ENCODE measurements at regions not wholly inside any gene's neighbourhood (a gene's known extent, or its start where the extent isn't known, plus 50 kb on each side); places are given as distances from the start of the nearest gene placed in this dataset.

- TF ChIP-seq MAX (CRISPR knock-in tag; IDR thresholded peaks at IDR 0.05) (no peak), ZNF263 (CRISPR knock-in tag; IDR thresholded peaks at IDR 0.05; ENCODE audit: low read depth) (no peak), E2F4 (CRISPR knock-in tag; IDR thresholded peaks at IDR 0.05; ENCODE audit: borderline replicate concordance, low read depth) (no peak), ERG (CRISPR knock-in tag; IDR thresholded peaks at IDR 0.05) (no peak), CBFB (CRISPR knock-in tag; IDR thresholded peaks at IDR 0.05; ENCODE audit: low read depth) (no peak), ZMAT4 (CRISPR knock-in tag; IDR thresholded peaks at IDR 0.05) (no peak)
These were observed 567.2 kb downstream of the SATB2 start (continued) for GRCh38 chr2:198890490-198890889.

GRCh38 chr2:198883604-198884003 is 574.1 kb downstream of the SATB2 start:
- no peaks in the 10 kb centered on the region for H3K36me3 Mint-ChIP-seq
- DNase-seq (ENCODE audit: low spot score) (no peak), ATAC-seq (no peak)
- H3K4me3 Mint-ChIP-seq = no peak overlapping the region
- no peaks in the 10 kb centered on the region for H3K9me3 Mint-ChIP-seq
- no peaks in the 10 kb centered on the region for H3K27me3 Mint-ChIP-seq (ENCODE audit: low read depth)
- CTCF ChIA-PET = no interaction called here
- no peak overlapping the region for H3K27ac Mint-ChIP-seq
- H3K4me1 Mint-ChIP-seq = no peaks in the 10 kb centered on the region
- TF ChIP-seq TEAD1 (CRISPR knock-in tag; IDR thresholded peaks at IDR 0.05) = no peak
- TF ChIP-seq PREB (CRISPR knock-in tag; IDR thresholded peaks at IDR 0.05; ENCODE audit: borderline replicate concordance) = no peak
- no peak for TF ChIP-seq ZNF416 (CRISPR knock-in tag; IDR thresholded peaks at IDR 0.05)
- TF ChIP-seq SMAD3 (CRISPR knock-in tag; IDR thresholded peaks at IDR 0.05; ENCODE audit: borderline replicate concordance) = no peak
- POLR2A ChIA-PET = no interaction called here

GRCh38 chr2:198880986-198881385 is 576.8 kb downstream of the SATB2 start:
- Mint-ChIP-seq H3K27me3 (ENCODE audit: low read depth) (no peaks in the 10 kb centered on the region), H3K9me3 (peaks cover 5% of the 10 kb centered on the region; the same call in 1 of the 2 replicates), H3K36me3 (no peaks in the 10 kb centered on the region), H3K4me1 (no peaks in the 10 kb centered on the region), H3K4me3 (no peak overlapping the region), H3K27ac (no peak overlapping the region)
- DNase-seq (ENCODE audit: low spot score) = no peak
- TF ChIP-seq ZSCAN18 (CRISPR knock-in tag; IDR thresholded peaks at IDR 0.05) (no peak), NFYB (CRISPR knock-in tag; conservative IDR thresholded peaks at IDR 0.05; ENCODE audit: low read depth) (no peak), USF2 (CRISPR knock-in tag; IDR thresholded peaks at IDR 0.05) (no peak), KAT7 (CRISPR knock-in tag; IDR thresholded peaks at IDR 0.05; ENCODE audit: borderline replicate concordance) (no peak), GABPB1 (CRISPR knock-in tag; IDR thresholded peaks at IDR 0.05) (no peak), GRHL2 (CRISPR knock-in tag; IDR thresholded peaks at IDR 0.05; ENCODE audit: insufficient replicate concordance, severe bottlenecking) (no peak)
- POLR2A ChIA-PET = no interaction called here
- no peak for ATAC-seq
- CTCF ChIA-PET = no interaction called here

All from WTC11 (cell line).